ENCODE measurements at regions not wholly inside any gene's neighbourhood (a gene's known extent, or its start where the extent isn't known, plus 50 kb on each side); places are given as distances from the start of the nearest gene placed in this dataset.

DNA sequence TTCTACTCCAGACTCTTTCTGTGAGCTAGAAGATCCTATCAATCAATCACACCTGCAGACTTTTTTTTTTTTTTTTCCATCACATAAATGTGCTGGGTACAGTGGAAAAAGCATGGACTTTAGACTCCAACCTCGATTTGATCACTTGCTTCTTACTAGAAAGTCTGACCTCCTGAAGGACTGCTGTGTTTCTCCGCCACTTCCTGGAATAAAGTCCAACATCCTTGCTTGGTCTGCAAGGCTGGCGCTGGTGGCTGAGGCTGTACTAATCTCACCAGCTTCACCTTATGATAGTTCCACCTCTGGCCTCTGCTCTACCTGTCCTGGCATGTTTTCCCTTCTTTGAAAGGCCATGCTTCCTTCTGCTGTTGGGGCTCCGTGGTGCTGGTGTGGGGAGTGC, 60.9 kb upstream of the SESN3 start:
- TF ChIP-seq TAF1 (IDR thresholded peaks at IDR 0.05; ENCODE audit: borderline replicate concordance, low read depth, low read length) (no peak), POLR2AphosphoS5 (IDR thresholded peaks at IDR 0.05; ENCODE audit: low read depth, low read length) (no peak)
